ENCODE measurements at regions not wholly inside any gene's neighbourhood (a gene's known extent, or its start where the extent isn't known, plus 50 kb on each side); places are given as distances from the start of the nearest gene placed in this dataset.

- TF ChIP-seq CTCF (IDR thresholded peaks at IDR 0.05) (no peak), ZFX (IDR thresholded peaks at IDR 0.05; ENCODE audit: borderline replicate concordance) (no peak)
Measured at GRCh38 chr4:136012220-136012619, 1520.1 kb downstream of the PCDH18 start.
